ENCODE measurements at regions not wholly inside any gene's neighbourhood (a gene's known extent, or its start where the extent isn't known, plus 50 kb on each side); places are given as distances from the start of the nearest gene placed in this dataset.

DNA sequence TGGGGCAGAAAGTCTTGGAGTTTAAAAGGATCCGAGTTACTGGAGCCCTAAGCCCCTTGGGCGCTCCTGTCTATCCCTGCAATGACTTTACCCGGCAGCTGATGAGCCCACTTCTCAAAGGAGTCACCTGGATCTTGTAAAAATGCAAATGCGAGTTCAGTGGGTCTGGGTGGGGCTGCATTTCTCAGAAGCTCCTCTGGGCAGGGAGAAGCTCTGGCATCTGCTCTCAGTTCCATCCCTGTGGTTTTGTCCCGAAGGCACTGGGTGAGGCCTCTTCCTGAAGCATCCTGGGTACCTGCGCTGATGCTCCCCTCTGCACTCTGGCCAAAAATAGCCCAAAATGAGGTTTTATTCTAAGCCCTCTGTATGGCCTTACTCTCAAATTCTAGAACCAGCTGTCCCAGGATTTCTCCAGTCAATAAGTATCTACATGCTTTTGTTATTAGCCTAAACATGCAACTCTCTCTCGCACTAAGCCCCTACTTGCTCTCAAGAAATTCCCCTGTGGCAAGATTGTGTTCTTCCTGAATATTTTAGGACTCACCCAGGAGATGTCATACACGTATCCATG lies 167.8 kb upstream of the APCDD1 start:
- TF ChIP-seq, protein P1, sequence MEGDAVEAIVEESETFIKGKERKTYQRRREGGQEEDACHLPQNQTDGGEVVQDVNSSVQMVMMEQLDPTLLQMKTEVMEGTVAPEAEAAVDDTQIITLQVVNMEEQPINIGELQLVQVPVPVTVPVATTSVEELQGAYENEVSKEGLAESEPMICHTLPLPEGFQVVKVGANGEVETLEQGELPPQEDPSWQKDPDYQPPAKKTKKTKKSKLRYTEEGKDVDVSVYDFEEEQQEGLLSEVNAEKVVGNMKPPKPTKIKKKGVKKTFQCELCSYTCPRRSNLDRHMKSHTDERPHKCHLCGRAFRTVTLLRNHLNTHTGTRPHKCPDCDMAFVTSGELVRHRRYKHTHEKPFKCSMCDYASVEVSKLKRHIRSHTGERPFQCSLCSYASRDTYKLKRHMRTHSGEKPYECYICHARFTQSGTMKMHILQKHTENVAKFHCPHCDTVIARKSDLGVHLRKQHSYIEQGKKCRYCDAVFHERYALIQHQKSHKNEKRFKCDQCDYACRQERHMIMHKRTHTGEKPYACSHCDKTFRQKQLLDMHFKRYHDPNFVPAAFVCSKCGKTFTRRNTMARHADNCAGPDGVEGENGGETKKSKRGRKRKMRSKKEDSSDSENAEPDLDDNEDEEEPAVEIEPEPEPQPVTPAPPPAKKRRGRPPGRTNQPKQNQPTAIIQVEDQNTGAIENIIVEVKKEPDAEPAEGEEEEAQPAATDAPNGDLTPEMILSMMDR (conservative IDR thresholded peaks at IDR 0.05; ENCODE audit: low read depth, low read length) = no peak
- H3K4me3 ChIP-seq (ENCODE audit: low read depth, low read length) = no peak overlapping the region
- no peak for DNase-seq (ENCODE audit: low read depth)

DNA sequence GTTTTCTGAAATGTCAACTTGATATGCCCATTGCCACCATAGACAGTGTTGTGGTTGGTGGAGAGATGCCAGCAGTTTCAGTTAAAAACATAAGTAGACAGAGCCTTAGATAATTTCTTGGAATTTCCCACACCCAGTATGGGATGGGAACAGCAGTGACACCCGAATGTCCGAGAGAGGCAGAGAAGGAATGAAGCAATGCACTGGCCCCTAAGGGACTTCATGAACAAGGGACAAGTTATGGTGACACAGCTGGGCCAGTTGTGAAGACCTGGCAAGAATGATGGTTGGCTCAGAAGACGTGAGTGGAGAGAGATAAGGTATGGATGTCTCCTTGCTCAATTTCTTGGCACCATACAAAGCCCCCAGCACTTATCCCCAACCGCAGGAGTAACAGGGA lies 165.2 kb upstream of the APCDD1 start:
- TF ChIP-seq, protein P1 (conservative IDR thresholded peaks at IDR 0.05; ENCODE audit: low read depth, low read length) = no peak
- no peak for DNase-seq (ENCODE audit: low read depth)
- H3K4me3 ChIP-seq (ENCODE audit: low read depth, low read length) = no peak overlapping the region

DNA sequence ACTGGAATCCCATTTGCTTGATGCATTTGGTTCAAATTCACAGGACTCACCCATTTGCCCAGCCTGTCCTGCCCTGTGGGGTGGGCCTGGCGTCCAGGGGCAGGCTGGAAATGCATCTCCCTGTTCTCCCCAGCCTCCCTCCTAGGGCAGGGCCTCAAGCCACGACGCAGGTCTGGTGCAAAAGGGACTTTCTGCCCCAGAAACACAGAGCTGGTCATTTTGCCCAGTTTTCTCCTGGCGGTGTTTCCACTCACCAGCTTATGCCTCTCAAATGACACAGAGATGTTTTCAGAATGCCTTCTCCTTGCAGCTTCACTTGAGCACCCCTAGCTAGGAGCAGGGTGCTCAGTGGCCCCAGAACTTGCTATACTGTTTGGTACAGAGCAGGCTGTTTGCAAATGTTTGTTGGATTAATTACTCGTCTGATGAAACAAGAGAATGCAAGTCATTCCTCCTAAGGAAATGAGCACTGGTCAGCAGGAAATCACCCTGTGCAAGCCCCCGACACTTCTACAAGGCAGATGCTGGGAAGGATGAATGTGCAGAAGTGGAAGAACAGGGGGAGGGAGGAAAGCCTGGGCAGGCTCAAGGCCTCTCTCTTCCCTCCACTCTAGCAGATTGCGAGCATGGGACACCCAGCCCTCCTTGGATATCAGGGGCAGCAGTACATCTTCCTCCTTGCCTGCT lies 164.3 kb upstream of the APCDD1 start:
- no peak overlapping the region for H3K4me3 ChIP-seq (ENCODE audit: low read depth, low read length)
- peak; percentile 7 for DNase-seq (ENCODE audit: low read depth)

DNA sequence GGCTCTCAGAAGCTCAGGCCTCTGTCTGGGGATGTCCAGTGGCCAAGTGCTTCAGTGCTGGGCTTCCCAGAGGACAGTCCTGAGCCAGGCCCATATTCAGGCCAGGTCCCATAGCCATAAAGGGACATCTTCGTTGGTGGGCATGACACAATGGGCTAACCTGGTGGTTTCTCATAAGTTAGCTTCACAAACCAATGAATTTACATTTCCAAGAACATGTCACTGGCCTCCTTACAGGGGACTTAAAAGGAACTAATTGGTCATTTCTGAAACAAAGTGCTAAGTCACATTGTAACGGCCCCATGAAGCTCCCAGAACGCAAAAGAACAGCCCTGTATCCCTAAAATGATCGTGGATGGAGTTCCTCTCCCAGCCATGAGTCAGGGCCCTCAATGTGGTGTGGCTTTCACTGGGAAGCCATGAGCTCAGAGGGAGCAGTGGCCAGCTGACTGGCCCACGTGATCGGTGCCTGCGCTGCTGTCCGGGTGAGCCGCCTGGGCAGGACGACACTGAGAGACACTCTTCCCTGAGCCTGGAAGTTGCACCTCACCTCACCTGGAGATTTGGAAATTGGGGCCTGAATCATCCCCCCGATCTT lies 163.7 kb upstream of the APCDD1 start:
- TF ChIP-seq, protein P1 (conservative IDR thresholded peaks at IDR 0.05; ENCODE audit: low read depth, low read length) = no peak
- no peak for DNase-seq (ENCODE audit: low read depth)
- no peak overlapping the region for H3K4me3 ChIP-seq (ENCODE audit: low read depth, low read length)

More for the DNA sequence above, 164.3 kb upstream of the APCDD1 start:
- TF ChIP-seq, protein P1 (conservative IDR thresholded peaks at IDR 0.05; ENCODE audit: low read depth, low read length) = no peak

DNA sequence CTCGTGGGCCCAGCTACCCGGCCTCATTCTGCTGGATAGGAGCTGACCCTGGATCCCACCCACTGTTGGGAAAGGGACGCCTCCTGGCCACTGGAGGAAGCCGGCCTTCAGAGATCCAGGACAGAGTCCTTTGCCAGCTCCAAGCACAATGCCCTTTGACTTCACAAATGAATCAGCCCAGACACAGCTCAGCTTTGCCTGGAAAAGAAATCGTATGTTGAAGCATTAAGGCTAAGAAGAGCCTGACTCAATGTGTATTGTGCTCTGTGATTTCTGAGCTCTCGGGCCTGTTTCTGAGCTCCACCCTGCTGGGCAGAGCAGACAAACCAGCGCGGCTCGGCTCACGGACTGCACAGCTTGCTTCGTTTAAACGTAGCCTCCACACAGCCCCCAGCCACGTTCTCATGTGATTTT lies 162.9 kb upstream of the APCDD1 start:
- H3K4me3 ChIP-seq (ENCODE audit: low read depth, low read length) = no peak overlapping the region
- DNase-seq (ENCODE audit: low read depth) = peak; percentile 41
- TF ChIP-seq, protein P1 (conservative IDR thresholded peaks at IDR 0.05; ENCODE audit: low read depth, low read length) = no peak

DNA sequence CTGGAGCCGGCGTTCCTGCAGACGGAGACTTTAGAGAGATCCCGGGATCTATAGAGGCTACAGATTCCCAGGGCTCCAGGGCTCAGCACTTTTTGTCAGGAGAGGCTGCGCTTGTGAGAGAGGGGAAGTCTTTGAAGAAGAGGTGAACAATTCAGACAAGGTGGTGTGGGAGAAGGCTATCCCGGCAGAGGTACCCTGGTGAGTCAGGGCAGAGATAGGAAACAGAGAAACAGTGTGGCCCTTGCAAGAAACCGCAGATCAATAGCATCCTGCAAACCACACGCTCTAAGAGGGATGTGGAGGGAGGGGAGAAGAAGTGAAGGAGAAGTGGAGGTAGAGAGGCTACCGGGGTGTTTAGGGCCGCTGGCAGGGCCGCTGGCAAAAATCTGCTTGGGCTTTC lies 160.5 kb upstream of the APCDD1 start:
- no peak for DNase-seq (ENCODE audit: low read depth)
- TF ChIP-seq, protein P1 (conservative IDR thresholded peaks at IDR 0.05; ENCODE audit: low read depth, low read length) = no peak
- H3K4me3 ChIP-seq (ENCODE audit: low read depth, low read length) = no peak overlapping the region

Data from choroid plexus epithelial cell (primary cell).